ENCODE measurements at regions not wholly inside any gene's neighbourhood (a gene's known extent, or its start where the extent isn't known, plus 50 kb on each side); places are given as distances from the start of the nearest gene placed in this dataset.

DNA sequence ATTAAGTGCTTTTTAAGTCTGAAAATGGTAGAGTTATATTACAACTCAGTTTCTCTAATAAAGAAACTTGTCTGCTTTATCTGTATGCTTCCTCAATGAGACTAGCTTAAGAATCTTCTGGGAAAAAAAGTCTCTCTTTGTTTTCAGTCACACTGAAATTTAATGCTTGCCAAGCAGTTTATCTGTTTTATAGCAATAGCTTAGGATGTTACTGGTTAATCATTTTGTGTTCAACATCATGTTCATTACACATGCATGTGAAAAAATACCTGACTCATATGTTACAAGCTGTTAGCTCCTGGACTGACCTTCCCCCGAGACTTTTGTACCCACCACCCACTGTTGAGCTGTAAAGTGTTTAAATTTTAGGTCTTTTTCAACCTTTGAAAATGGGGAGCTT lies 706.2 kb upstream of the CBLB start:
- no peak for DNase-seq

DNA sequence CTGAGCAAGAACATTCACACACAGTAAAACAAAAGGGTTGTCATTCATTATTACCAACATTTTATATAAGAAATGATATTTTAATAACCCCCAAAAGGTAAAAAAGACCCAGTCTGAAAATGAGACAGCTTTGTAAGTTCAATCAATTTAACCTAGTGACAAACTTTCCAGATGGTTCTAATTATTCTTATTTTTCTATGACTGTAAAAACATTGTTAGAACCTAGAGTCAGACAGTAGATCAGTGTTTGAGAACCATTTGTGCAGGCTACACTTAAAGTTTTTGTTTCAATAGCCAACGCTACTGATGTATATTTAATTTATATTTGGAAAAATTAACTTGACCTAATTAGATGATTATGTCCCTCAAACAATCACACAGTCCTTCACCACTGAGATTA lies 708.4 kb upstream of the CBLB start:
- no peak for DNase-seq

DNA sequence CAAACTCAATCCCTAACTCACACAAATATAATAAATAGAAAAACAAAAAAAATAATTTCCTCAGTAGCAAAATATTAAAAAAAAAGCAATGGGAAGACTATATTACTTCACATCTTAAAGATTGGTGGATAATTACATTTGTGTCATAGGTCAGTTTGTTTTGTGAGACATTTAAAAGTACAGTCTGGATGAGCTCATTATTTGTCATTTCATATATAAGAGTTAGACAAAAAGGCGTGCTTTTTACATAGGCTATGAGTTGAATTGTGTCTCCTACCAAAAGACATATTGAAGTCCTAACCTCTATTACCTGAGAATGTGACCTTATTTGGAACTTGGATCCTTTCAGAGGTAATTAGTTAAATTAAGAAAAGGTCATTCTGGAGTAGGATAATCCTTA lies 710.1 kb upstream of the CBLB start:
- no peak for DNase-seq

DNA sequence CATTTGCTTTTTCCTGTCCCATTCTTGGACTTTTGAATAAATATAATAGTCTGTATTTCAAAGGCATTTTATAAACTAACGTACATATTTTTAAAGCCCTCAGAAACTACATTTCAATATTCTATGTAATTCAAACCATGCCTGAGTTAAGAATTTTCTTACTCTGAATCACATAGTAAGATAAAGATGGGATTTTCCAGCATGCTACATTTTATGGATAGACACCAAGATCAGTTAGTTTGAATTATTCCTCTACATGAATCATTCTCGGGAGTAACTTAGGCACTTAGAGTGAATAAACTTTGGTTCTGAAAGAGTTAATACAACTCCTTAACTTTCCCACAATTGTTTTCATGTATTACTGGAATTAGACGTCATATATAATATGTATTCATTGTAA lies 713.3 kb upstream of the CBLB start:
- no peak for DNase-seq

DNA sequence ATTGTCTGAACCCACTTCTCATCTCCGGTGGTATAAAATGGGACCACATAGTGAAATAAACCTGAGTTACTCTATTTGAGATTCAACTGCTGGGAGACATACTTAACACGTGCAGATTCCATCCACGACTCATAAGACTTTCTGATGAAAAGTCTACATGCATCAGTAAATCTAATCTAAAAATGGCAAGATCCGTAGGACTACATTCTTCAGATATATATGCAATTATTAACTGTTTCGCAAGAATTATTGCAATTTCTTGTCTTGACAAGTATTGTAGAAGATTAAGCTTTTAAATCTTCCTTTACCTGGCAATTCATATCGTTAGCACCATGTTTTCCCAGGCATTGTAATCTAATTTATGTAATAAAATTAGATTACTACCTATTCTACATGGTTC lies 718.7 kb upstream of the CBLB start:
- DNase-seq: no peak

DNA sequence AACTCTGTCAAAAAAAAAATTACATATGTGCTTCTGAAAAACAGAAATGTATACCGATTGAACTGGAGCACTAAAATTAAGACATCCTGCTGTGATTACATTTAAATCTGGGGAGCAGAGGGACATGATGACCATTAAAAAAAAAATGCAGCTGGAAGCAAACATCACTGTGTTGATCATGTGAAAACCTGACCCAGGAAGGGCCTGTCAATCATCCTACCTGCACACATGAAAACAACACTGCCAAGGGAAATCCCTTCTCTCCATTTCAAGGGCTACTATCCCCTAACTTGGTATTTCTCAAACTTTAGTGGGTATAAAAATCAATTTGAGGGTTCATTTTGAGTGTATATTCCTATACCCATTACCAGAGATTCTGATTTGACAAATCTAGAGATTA lies 719.9 kb upstream of the CBLB start:
- DNase-seq: no peak

DNA sequence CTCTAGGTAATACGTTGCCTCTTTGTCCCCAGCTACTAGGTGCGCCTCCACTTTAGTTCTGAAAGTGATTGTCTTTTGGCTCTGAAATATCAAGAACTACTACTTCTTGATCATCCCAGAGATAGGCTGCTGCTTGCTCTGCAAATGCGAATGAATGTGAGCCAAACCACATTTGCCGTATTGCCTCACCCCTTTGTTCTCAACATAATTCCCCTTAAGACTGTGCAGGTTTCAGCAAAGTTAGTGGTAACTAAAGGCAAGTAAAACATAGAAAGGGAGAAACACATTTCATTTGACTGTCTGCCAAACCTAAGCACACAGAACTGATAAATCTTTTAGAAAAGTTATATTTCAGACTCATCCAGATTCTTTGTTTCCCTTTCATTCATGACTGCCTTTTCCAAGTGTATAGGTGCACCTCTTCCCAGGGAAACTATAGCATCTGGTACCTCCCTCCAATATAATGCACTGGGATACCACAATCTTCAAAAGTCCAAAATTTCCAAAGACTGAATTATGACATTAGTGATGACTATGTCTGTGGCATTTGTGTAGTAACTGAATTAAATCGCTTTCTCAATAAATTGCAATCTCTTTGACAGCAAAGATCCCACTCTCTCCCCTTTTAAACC lies 720.6 kb upstream of the CBLB start:
- no peak for DNase-seq

DNA sequence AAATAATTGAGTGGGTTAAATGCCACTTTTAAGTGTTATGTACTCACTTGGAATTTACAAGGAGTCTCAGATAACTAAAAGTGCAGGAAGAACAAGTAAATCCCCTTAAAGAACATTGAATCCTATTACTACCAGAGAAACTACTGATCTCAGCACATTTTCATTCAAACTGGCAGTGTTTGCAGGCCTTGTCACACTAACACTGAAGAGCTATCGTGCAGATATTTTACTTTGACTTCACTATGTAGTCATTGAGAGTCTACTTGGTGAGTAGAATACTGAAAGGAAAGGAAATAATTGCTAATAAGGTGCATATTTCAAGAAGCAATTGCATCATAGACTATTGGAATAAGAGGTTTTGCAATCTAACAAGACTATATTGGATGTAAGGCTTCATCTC lies 721.4 kb upstream of the CBLB start:
- DNase-seq: no peak

DNA sequence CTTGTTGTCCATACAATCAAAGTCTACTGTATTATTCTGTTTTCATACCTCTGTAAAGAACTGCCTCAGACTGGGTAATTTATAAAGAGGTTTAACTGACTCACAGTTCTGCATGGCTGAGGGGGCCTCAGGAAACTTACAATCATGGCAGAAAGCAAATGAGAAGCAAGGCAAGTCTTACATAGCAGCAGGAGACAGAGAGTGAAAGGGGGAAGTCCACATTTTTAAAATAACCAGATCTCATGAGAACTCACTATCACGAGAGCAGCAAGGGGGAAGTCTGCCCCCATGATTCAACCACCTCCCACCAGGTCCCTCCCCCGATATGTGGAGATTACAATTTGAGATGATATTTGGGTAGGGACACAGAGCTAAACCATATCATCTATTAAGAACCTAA lies 724.6 kb upstream of the CBLB start:
- DNase-seq: no peak

DNA sequence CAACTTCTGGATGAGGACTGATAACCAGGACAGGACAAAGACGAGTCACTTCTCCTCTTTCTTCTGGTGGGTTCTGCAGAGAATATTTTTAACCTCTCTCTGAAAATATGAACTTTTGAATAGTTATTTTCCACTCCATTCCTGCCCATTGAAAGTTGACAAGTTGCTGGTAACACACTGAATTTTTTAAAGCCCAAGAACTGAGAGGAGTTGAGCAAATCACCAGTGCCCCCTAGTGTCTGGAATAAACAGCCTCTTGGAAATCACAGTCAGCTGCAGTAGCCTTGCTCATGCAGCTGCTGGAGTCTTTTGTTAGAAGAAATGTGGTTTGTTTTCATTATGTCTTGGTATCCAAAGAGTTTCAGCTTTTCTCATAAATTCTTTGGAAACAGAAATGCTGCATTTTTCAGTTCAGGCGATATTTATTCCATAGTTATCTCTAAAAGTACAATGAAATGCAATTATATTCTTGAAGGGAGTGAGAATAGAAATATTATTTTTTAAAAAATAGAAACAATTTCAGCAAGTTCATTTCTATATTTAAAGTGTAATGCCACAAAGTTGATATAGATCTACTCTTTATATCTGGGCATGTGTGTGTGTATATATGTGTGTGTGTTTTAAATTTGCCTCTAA lies 741.0 kb upstream of the CBLB start:
- DNase-seq: peak; percentile 92

DNA sequence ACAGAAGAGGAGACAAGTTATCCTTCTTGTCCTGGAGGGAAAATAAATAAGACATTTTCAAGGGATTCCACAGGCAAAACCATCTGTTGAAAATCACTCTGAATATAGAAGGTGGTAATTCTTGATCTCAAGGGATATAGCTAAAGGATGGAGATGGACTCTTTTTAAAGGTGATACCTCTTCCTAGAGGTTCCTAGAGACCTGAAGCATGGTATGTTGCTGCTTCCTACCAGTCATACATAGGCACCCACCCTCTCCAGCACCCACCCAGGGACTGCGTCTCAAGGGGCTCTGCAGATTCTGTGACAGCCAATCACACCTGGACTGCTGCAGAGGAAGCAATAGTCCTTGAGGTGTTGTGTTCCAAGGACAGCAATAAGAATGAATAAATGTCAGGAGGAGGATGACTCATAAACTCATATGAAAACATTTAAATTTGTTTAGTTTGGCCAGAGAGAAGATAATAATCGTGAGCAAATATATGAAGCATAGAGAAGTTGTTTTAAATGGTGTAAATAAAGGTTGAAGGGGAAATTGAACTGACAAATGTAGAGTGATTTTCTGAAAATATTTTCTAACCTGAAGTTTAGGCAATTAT lies 741.6 kb upstream of the CBLB start:
- peak; percentile 53 for DNase-seq

DNA sequence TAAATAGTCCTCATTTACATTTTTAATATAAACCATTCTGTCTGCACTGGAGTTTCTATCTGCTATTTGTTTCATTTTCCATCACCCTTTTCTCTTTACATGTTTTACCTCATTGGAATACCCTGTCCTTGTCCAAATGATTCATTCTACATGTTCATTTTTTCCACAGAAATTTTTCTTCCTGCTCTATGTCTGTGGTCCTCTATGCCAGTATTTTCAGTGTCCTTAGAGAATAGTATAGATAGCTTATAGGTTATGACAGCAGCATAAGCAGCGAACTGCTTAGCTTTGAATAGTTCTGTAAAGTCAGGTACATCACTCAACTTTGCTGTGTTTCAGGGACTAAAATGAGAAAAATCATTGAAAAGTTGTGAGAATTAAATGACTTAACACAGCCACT lies 742.3 kb upstream of the CBLB start:
- no peak for DNase-seq

DNA sequence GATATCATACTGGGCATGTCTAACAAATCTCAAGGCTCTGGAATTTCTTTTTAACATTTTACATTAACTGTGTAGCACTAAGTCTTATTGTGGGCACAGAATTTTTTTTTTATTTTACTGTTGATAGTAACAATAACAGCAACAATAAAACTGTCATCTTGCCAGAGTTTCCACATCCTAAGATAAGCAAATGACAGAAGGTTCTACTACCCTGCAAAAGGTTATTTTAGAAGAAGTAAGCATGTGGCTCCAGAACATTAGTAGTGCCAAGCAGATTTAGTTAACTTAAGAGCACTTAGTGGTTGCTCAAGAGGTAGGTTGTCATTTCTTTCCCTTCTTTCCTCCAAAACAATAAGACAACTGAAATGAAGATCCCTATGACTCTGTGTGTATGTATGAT lies 743.0 kb upstream of the CBLB start:
- DNase-seq: no peak

DNA sequence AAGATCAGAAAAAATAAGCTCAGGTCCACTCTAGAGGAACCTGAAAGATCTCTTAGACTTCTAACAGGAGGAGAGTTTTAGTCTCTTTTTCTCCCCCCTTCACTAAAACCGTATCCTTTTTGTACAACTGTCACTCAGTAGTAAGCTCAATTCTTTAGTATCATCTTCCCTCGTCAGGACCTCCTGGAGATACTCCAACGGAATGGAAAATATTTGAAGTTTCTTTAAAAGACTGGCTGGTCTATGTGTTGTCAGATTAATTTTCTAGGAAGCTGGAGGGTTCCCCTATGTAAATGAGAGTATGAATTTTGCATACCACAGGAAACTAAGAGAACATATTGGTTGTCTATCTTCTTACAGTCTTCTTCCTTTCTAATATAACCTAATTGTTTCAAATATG lies 747.7 kb upstream of the CBLB start:
- DNase-seq: no peak

DNA sequence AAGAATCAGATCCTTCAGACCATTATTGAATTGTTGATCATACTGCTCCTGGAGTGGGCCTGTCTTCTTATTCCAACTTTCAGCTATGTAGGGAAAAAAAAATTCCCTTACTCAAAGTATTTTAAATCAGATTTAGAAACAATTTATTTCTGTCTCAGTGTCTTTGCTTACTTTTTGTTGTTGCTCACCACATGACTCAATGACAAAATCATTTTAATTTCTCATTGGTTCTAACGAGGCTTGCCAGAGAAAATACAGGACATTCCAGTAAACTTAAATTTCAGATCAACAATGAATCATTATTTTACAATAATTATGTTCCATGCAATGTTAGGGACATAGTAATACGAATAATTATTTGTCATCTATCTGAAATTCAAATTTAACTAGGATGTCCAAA lies 748.5 kb upstream of the CBLB start:
- no peak for DNase-seq

DNA sequence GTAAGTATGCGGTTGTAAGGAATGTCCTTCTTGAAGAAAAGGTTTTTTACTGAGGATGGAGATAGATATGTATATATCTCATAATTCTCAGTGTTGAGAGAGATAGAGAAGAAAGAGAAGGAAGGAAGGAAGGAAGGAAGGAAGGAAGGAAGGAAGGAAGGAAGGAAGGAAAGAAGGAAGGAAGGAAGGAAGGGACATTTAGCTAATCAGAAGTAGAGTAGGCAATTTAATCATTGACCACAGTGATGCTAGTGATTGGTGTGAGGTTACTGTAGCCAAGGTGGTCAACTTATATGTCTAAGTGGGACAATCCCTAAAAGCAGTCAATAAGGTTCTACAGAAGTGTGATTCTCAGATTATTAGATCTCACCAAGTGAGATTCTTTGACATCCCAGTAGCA lies 751.8 kb upstream of the CBLB start:
- no peak for DNase-seq

DNA sequence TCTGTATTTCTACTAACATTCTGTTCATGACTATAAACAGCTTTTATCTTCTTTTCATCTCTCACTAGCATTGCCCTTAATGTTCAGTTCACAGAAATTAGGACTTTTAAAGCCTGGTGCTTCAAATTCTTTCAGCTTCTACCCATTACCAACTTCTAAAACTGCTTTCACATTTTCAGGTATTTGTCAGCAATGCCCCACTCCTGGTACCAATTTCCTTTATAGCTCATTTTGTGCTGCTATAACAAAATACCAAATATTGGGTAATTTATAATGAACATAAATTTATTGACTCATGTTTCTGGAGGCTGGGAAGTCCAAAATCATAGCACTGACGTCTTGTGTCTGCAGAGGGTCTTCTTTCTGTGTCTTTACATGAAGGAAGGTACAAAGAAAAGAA lies 753.1 kb upstream of the CCDC54 start:
- no peak for DNase-seq

DNA sequence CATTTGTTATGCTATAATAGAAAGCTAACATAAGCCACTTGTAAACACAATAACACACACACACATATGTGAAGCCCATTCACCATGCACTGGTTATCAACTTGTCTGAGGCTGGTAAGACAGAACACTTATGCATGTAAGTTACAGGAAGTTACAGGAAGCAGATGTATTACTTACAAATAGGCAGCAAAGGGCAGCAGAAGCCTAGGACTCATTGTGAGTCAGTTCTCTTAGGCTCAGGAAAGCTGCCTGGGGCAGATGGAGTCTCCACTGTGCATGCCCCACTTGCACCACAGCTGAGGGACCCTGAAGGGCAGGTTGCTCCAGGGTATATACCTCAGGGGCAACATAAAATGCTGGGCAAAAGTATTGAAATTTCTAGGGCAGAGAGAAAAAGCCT lies 748.8 kb upstream of the CCDC54 start:
- no peak for DNase-seq

DNA sequence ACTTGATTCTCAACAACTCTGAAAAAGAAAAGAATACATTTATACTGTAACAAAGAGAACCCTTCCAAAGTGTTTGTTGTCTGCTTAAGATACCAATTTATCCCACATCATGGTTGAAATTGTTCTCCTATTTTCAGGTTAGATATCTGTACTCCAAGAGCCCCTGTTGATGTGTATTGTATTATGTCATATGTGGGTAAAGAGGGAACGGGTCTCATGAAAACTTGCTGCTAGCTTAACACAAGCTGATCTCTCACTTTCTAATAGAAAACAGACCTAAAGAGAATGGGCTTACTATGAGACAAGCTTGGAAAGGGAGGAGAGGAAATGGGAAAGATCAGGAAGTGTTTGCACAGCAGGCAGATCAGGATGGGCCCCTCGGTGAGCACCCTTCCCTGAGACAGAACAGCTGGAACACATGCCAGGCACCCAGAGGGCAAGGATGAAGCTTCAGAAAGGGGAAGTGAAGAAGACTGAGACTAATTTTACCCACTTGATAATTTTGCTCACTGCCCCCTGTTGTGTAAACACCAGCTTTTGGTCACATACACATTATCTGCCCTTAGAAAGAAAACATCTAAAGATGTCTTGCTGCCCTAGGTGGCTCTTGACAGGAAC lies 747.9 kb upstream of the CCDC54 start:
- no peak for DNase-seq

DNA sequence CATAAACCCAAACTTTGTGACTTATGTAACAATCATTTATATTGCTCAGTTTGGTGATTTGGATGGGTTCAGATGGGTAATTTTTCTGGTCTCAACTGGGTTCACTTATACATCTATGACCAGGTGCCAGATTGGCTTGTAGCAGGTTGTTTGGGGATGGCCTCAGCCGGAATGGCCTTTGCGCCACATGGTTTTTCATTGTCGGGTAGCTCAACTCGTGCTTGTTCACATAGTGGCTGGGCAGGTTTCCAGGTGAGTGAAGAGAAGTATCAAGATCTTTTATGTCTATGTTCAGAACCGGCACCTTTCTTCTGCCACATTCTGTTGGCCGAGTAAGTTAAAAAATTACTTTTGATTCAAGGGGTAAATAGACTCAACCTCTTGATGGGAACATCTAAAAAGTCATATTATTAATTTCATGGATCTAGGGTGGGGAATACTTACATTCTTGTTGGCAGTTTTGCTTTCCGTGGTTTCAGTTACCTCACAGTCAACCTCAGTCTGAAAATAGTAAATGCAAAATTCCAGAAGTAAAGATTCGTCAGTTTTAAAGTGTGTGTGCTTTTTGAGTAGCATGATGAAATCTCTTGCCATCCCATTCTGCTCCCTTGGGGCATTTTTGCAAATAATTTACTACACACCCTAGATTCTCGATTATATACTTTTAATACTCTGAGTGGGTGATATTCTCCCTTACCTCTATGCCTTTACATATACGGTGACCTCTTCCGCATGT lies 745.7 kb upstream of the CCDC54 start:
- no peak for DNase-seq

DNA sequence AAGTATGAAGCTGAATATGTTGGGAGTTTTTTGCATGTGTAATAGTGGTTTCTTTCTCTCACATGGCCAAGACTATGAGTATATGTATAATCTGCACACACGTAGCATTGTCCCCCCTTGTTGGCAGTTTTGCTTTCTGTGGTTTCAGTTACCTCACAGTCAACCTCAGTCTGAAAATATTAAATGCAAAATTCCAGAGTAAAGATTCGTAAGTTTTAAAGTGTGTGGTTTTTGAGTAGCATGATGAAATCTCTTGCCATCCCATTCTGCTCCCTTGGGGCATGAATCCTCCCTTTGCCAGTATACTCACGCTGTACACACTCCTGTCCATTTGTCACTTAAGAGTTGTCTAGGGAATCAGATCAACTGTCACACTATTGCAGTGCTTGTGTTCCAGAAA lies 742.0 kb upstream of the CCDC54 start:
- peak; percentile 22 for DNase-seq

DNA sequence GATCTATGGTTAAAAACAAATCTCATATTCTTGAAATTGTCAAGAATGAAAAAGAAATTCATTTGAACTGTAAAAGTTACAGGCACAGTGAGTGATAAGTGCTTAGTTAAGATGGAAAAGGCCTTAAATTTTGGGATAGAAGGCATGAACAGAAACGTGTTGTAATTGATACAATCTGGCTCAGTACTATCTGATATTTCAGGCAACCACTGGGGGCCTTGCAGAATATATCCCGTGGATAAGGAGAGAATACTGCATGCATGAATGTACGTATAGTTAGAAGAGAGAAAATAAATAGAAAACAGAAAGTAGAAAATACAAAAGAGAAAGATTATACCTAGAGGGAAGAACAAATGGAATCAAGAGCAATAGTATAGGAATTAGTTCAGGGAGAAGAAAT lies 741.4 kb upstream of the CCDC54 start:
- DNase-seq: no peak

DNA sequence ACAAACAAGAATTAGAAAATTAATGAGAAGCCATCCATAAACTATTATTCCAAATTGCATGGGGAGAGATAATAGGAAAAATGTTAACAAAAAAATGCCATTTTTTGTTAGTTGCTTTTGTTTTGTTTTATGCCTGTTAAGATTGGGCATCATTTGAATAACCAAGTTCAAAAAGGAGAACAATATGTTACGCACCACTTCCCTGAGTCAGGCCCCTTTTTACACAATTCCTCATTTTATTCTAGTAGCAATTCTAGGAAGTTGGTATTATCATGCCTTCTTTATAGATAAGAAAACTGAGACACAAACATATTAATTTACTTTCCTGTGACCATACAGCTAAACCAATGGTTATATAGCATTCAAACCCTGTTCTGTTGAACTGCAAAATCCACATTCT lies 736.9 kb upstream of the CCDC54 start:
- no peak for DNase-seq

DNA sequence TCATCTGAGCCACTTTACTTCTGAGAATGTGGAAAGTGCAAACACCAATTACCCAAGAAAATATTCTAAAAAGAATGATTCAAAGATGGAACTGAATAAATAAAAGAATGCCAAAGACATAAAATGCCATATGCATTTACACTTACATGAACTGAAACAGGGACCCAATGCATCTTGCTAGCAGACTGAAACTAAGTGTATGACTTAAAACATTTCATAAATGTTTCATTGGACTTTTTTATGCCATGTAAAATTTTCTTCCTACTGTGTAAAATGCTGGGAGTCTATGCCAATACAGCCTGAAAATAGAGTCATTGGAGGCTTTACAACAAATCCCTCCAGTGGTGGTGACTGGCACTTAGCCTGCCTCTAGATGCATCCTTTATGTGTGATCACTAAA lies 735.1 kb upstream of the CCDC54 start:
- DNase-seq: no peak
